ENCODE measurements at regions not wholly inside any gene's neighbourhood (a gene's known extent, or its start where the extent isn't known, plus 50 kb on each side); places are given as distances from the start of the nearest gene placed in this dataset.

DNA sequence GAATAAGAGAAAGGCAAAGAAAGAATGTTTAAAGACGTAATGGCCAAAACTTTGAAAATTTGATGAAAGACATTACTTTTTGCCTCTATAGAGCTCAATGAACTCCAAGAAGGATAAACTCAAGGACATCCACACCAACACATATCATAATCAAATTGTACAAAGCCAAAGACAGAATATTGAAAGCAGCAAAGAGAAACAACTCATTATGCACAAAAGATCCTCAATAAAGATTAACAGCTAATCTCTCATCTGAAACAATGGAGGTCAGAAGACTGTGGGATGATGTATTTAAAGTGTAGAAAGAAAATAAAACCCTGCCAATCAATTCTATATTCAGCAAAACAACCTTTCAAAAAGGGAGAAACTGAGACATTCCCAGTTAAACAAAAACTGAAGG lies 129.1 kb upstream of the TEX13D start:
- no TSS peak for BruUV-seq (replicated peaks)
- Histone ChIP-seq H3K9me1 (ENCODE audit: insufficient read depth, low read length) (no peaks in the 10 kb centered on the region), H3K18ac (ENCODE audit: low read depth, low read length) (no peak overlapping the region), H2BK5ac (ENCODE audit: low read depth, low read length, poor library complexity, severe bottlenecking) (no peak overlapping the region), H3K27ac (ENCODE audit: insufficient read depth, low read length) (no peak overlapping the region), H2AFZ (replicated peaks; ENCODE audit: low read length, poor library complexity) (no peak overlapping the region), H3K36me3 (ENCODE audit: control insufficient read depth, insufficient read depth, low read length) (no peaks in the 10 kb centered on the region), H4K5ac (ENCODE audit: low read depth, low read length) (no peak overlapping the region), H2AK9ac (replicated peaks; ENCODE audit: low read depth, low read length, poor library complexity) (no peak overlapping the region), H3K27me3 (ENCODE audit: control insufficient read depth, insufficient read depth, low read length) (no peaks in the 10 kb centered on the region), H3K4me1 (ENCODE audit: control insufficient read depth, insufficient read depth, low read length) (no peaks in the 10 kb centered on the region), H3K14ac (replicated peaks; ENCODE audit: low read depth, low read length) (no peak overlapping the region), H2BK120ac (ENCODE audit: low read depth, low read length) (no peak overlapping the region), H4K8ac (ENCODE audit: low read depth in 2 of 2, low read length in 2 of 2) (no peak overlapping the region), H3K4me3 (ENCODE audit: insufficient read depth, low read depth, low read length) (no peak overlapping the region), H4K91ac (ENCODE audit: insufficient read depth, low read depth, low read length) (no peak overlapping the region), H3K9ac (ENCODE audit: low read depth, low read length) (no peak overlapping the region), H2BK20ac (ENCODE audit: low read depth, low read length) (no peak overlapping the region), H2BK15ac (ENCODE audit: low read depth, low read length) (no peak overlapping the region), H3K4me2 (ENCODE audit: low read depth, low read length) (no peak overlapping the region), H3K4ac (ENCODE audit: low read depth, low read length) (no peak overlapping the region), H3K56ac (ENCODE audit: extremely low read depth, insufficient read depth, low read length) (no peak overlapping the region), H2AK5ac (ENCODE audit: low read depth, low read length) (no peak overlapping the region), H3K9me3 (ENCODE audit: control insufficient read depth, insufficient read depth, low read length) (no peaks in the 10 kb centered on the region), H3K23ac (ENCODE audit: low read depth, low read length) (no peak overlapping the region), H4K20me1 (ENCODE audit: insufficient read depth, low read length) (no peaks in the 10 kb centered on the region), H3K79me1 (ENCODE audit: low read depth in 1 of 2, low read length in 2 of 2) (no peaks in the 10 kb centered on the region)
- no peak for TF ChIP-seq NFE2L2 (IDR thresholded peaks at IDR 0.05; ENCODE audit: low read depth, low read length)
- no peak for TF ChIP-seq CHD1 (IDR thresholded peaks at IDR 0.05; ENCODE audit: low read depth, low read length)
- ATAC-seq (ENCODE audit: low read depth) (no peak), DNase-seq (no peak)
- intact Hi-C loops (cut with micrococcal nuclease): no loop called here
- ChIA-PET POLR2A (ENCODE audit: unreplicated experiment) (no interaction called here), CTCF (no interaction called here)
- in situ Hi-C loops (cut with MboI; ENCODE audit: low sequenced_read_pairs): no loop called here
- dilution Hi-C loops (cut with HindIII; ENCODE audit: low sequenced_read_pairs, unreplicated experiment): no loop called here
- WGBS, 2 experiments (ENCODE audit: extremely low coverage in 2 of 2, insufficient read length in 1 of 2): no CpG with 5 or more reads among the region's 1 CpG

All from IMR-90 (cell line).